Tibial nerve (tissue), 3 donors: ENCODE measurements at regions not wholly inside any gene's neighbourhood (a gene's known extent, or its start where the extent isn't known, plus 50 kb on each side); places are given as distances from the start of the nearest gene placed in this dataset.

Source experiments
- CTCF ChIP-seq, 5 experiments: fragments of 200-600 bp in 3 of 5; fragments of 450-650 bp in 2 of 5; sonication (generic) in 3 of 5; IDR thresholded peaks; one replicate each; pipeline ENCODE4 v1.5.1; 2016 to 2019; ENCODE audit warnings: antibody characterized with exemption in 5 of 5, mild to moderate bottlenecking in 3 of 5, moderate library complexity in 2 of 5
- POLR2A ChIP-seq, 2 donors: fragments of 450-650 bp; IDR thresholded peaks; one replicate each; pipeline ENCODE4 v1.6.1; 2017; ENCODE audit warnings: antibody characterized with exemption in 2 of 2, mild to moderate bottlenecking in 2 of 2, moderate library complexity in 2 of 2

GRCh38 chr2:175414191-175414881 is 232.8 kb upstream of the ATP5MC3 start:
- TF ChIP-seq CTCF (IDR thresholded peaks at IDR 0.05) (no peak), POLR2A (IDR thresholded peaks at IDR 0.05) (no peak)
